ENCODE measurements at regions not wholly inside any gene's neighbourhood (a gene's known extent, or its start where the extent isn't known, plus 50 kb on each side); places are given as distances from the start of the nearest gene placed in this dataset.

DNA sequence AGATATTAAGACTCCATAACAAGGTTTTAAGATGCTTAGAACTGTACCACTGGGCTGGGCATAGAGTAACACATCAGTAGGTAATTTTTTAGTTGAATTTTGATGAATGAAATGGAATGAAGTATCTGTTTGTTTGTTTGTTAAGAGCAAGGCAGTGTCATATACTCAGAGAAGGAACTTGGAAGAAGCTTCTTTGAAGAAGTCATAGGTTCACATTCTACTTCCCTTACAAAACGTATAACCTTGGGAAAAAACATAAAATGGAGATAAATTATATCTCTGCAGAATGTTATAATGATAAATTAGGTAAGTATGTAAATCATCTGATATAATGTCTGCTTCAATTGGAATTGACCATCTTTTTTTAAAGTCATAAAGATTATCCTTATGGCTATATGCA is 122.1 kb upstream of the SLC39A10 start:
- no peak for DNase-seq
- Histone ChIP-seq H3K9ac (ENCODE audit: low read length in 3 of 3) (no peak overlapping the region), H3K27ac (ENCODE audit: low read depth in 2 of 2, low read length in 2 of 2) (no peak overlapping the region), H3K4me1 (ENCODE audit: control insufficient read depth in 2 of 3, insufficient read depth in 2 of 3, low read depth in 1 of 3, low read length in 3 of 3) (peaks cover 0 to 6% (median 0%) of the 10 kb centered on the region in 3 donors), H3K27me3 (ENCODE audit: control insufficient read depth, insufficient read depth, low read length) (no peaks in the 10 kb centered on the region), H3K4me3 (ENCODE audit: low read length in 3 of 3) (no peak overlapping the region), H3K36me3 (ENCODE audit: control insufficient read depth in 2 of 3, insufficient read depth in 3 of 3, low read length in 3 of 3) (no peaks in the 10 kb centered on the region), H3K9me3 (ENCODE audit: control insufficient read depth in 2 of 3, insufficient read depth in 1 of 3, low read length in 3 of 3) (no peaks in the 10 kb centered on the region)
- FAIRE-seq: no peak
- TF ChIP-seq, protein P1, sequence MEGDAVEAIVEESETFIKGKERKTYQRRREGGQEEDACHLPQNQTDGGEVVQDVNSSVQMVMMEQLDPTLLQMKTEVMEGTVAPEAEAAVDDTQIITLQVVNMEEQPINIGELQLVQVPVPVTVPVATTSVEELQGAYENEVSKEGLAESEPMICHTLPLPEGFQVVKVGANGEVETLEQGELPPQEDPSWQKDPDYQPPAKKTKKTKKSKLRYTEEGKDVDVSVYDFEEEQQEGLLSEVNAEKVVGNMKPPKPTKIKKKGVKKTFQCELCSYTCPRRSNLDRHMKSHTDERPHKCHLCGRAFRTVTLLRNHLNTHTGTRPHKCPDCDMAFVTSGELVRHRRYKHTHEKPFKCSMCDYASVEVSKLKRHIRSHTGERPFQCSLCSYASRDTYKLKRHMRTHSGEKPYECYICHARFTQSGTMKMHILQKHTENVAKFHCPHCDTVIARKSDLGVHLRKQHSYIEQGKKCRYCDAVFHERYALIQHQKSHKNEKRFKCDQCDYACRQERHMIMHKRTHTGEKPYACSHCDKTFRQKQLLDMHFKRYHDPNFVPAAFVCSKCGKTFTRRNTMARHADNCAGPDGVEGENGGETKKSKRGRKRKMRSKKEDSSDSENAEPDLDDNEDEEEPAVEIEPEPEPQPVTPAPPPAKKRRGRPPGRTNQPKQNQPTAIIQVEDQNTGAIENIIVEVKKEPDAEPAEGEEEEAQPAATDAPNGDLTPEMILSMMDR (IDR thresholded peaks at IDR 0.05; ENCODE audit: borderline replicate concordance, extremely low read depth, insufficient read depth): no peak
- intact Hi-C loops (cut with DNase I): no loop called here

DNA sequence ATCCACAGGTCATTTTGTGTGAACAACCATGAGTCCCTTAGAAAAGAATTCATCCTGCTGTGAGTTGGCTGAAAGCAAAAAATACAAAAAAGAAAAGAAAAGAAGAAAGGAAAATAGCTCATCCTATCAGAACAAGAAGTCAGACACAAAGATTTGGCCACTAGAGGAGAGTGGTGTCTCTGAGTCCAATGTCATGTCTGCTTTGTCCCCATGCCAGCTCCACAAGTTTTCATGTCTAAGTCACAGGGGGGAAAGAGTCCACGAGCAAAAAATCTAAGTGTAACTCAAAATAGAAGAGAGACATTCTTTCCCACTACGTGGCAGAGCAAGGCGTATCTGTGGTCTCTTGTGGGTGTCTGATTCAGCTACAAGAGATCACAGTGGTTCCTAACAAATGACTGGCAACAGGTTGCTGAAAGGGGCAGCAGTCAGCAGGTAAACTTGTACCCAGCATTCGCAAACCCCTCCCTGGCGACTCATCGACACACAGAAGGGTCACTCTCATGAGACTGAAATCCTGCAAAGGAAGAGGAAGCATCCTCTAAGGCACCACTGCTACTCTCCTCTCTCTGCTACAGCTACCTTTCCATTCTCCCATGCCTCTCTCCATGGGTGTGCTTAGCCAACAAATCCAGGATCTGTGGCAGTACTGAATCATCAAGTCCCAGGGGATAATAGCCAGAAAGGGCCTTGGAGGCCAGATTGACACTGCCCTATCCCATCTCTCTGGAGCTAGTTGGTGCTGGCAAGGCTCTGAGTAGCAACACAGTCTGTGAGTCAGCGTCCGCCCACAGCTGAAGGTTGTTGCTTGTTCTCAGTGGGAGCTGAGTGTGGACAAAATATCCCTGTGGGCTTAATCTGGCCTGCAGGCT is 123.0 kb upstream of the SLC39A10 start:
- Histone ChIP-seq H3K4me3 (ENCODE audit: low read length in 3 of 3) (no peak overlapping the region), H3K27ac (ENCODE audit: low read depth in 2 of 2, low read length in 2 of 2) (no peak overlapping the region), H3K36me3 (ENCODE audit: control insufficient read depth in 2 of 3, insufficient read depth in 3 of 3, low read length in 3 of 3) (no peaks in the 10 kb centered on the region), H3K9ac (ENCODE audit: low read length in 3 of 3) (no peak overlapping the region), H3K27me3 (ENCODE audit: control insufficient read depth, insufficient read depth, low read length) (no peaks in the 10 kb centered on the region), H3K4me1 (ENCODE audit: control insufficient read depth in 2 of 3, insufficient read depth in 2 of 3, low read depth in 1 of 3, low read length in 3 of 3) (peaks cover 0 to 6% (median 0%) of the 10 kb centered on the region in 3 donors), H3K9me3 (ENCODE audit: control insufficient read depth in 2 of 3, insufficient read depth in 1 of 3, low read length in 3 of 3) (no peaks in the 10 kb centered on the region)
- DNase-seq (no peak), FAIRE-seq (no peak)
- intact Hi-C loops (cut with DNase I): no loop called here
- TF ChIP-seq, protein P1 (IDR thresholded peaks at IDR 0.05; ENCODE audit: borderline replicate concordance, extremely low read depth, insufficient read depth): no peak

DNA sequence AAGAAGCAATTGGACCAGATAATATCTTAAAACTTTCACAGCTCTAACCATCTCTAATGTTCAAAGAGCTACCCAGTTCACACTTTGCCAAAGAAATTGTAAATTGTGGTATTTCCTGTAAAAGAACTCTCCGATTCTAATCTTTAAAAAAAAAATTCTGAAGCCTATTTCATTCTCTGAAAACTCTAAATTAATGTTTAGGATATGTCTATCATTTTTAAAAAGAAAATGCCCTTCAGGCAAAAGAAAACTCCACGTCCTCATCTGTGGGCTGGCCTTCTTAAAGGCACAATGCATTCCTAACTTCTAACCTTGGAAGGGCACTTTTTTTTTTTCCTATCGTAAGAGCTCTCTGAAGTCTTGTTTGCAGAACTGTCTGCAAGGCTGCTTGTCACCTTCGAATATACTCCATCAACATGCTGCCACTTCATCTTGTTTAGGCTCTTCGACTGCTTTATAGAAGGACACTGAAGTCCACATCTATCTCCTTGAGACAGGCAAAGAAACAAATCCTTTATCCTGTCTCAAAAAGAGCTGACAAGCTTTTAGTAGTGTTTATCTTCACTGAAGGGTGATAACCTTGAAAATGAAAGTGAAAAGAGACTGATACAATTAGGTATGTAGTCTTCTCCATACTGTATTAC is 124.3 kb upstream of the SLC39A10 start:
- no peak overlapping the region for H3K9ac ChIP-seq (ENCODE audit: low read length in 3 of 3)
- no peak overlapping the region for H3K27ac ChIP-seq (ENCODE audit: low read depth in 2 of 2, low read length in 2 of 2)
- H3K4me3 ChIP-seq (ENCODE audit: low read length in 3 of 3): peak overlapping the region in 1 of 3 donors; percentile 32

More for the DNA sequence above, 124.3 kb upstream of the SLC39A10 start:
- DNase-seq (no peak), FAIRE-seq (no peak)
- TF ChIP-seq, protein P1 (IDR thresholded peaks at IDR 0.05; ENCODE audit: borderline replicate concordance, extremely low read depth, insufficient read depth): no peak
- Histone ChIP-seq H3K27me3 (ENCODE audit: control insufficient read depth, insufficient read depth, low read length) (no peaks in the 10 kb centered on the region), H3K9me3 (ENCODE audit: control insufficient read depth in 2 of 3, insufficient read depth in 1 of 3, low read length in 3 of 3) (no peaks in the 10 kb centered on the region), H3K4me1 (ENCODE audit: control insufficient read depth in 2 of 3, insufficient read depth in 2 of 3, low read depth in 1 of 3, low read length in 3 of 3) (peaks cover 0 to 6% (median 0%) of the 10 kb centered on the region in 3 donors), H3K36me3 (ENCODE audit: control insufficient read depth in 2 of 3, insufficient read depth in 3 of 3, low read length in 3 of 3) (no peaks in the 10 kb centered on the region)
- intact Hi-C loops (cut with DNase I): no loop called here
